ENCODE measurements at regions not wholly inside any gene's neighbourhood (a gene's known extent, or its start where the extent isn't known, plus 50 kb on each side); places are given as distances from the start of the nearest gene placed in this dataset.

GRCh38 chr14:38900887-38901286, 202.1 kb downstream of the SEC23A start:
- DNase-seq, result no peak

GRCh38 chr14:38887696-38888095, 215.3 kb downstream of the SEC23A start:
- DNase-seq, result no peak

GRCh38 chr14:38884109-38884508, 218.9 kb downstream of the SEC23A start:
- no peak for DNase-seq

- no peak for DNase-seq
These were observed 219.9 kb downstream of the SEC23A start for GRCh38 chr14:38883127-38883526.

- no peak for DNase-seq
These were observed 220.5 kb downstream of the SEC23A start for GRCh38 chr14:38882533-38882932.

GRCh38 chr14:38880643-38881524, 222.2 kb downstream of the SEC23A start:
- no peak for DNase-seq

GRCh38 chr14:38877744-38878388, 225.2 kb downstream of the SEC23A start:
- DNase-seq, result no peak

GRCh38 chr14:38874721-38875120, 228.3 kb downstream of the SEC23A start:
- no peak for DNase-seq

- DNase-seq, result no peak
These were observed 229.0 kb downstream of the SEC23A start for GRCh38 chr14:38873941-38874612.

- no peak for DNase-seq
These were observed 232.7 kb downstream of the SEC23A start for GRCh38 chr14:38870296-38870836.

GRCh38 chr14:38868399-38869290, 234.4 kb downstream of the SEC23A start:
- no peak for DNase-seq

GRCh38 chr14:38867561-38868150, 235.4 kb downstream of the SEC23A start:
- peak; percentile 57 for DNase-seq

GRCh38 chr14:38866461-38866860, 236.6 kb downstream of the SEC23A start:
- DNase-seq, result no peak

GRCh38 chr14:38862366-38862765, 240.7 kb downstream of the SEC23A start:
- DNase-seq, result no peak

GRCh38 chr14:38860530-38860929, 242.5 kb downstream of the SEC23A start:
- DNase-seq, result no peak

- DNase-seq, result no peak
These were observed 246.2 kb downstream of the SEC23A start for GRCh38 chr14:38856798-38857197.

GRCh38 chr14:38855513-38855912, 247.5 kb downstream of the SEC23A start:
- DNase-seq, result no peak

- no peak for DNase-seq
These were observed 251.9 kb downstream of the SEC23A start for GRCh38 chr14:38851111-38851510.

- DNase-seq, result no peak
These were observed 252.4 kb downstream of the SEC23A start for GRCh38 chr14:38850664-38851063.

- no peak for DNase-seq
These were observed 254.6 kb downstream of the SEC23A start for GRCh38 chr14:38848243-38848935.

- DNase-seq, result no peak
These were observed 255.9 kb downstream of the SEC23A start for GRCh38 chr14:38847161-38847560.

All from CD4-positive, alpha-beta T cell treated with Interleukin-17A for 1 hour (primary cell).